ENCODE measurements at regions not wholly inside any gene's neighbourhood (a gene's known extent, or its start where the extent isn't known, plus 50 kb on each side); places are given as distances from the start of the nearest gene placed in this dataset.

GRCh38 chr4:126306152-126306869 lies 991.6 kb downstream of the FAT4 start:
- H2AFZ ChIP-seq (ENCODE audit: low read length), result no peak overlapping the region
- no peak overlapping the region for H3K4me2 ChIP-seq (ENCODE audit: low read depth, low read length)
- no peak overlapping the region for H3K9ac ChIP-seq (ENCODE audit: insufficient read depth, low read depth, low read length)
- in situ Hi-C loops (cut with HindIII; ENCODE audit: extremely low pct_ligation_motif_present, low pct_unique_long_range_greater_than_20kb) (no loop called here), intact Hi-C loops (cut with micrococcal nuclease; ENCODE audit: unreplicated experiment) (no loop called here)
- no peak overlapping the region for H3K4me3 ChIP-seq (replicated peaks in 1 of 3; ENCODE audit: insufficient read depth in 1 of 3, low read depth in 2 of 3, low read length in 3 of 3)
- no peaks in the 10 kb centered on the region for H3K27me3 ChIP-seq (ENCODE audit: control insufficient read depth in 1 of 2, insufficient read depth in 2 of 2, low read length in 2 of 2)
- FAIRE-seq, result no peak
- peaks cover 9% of the 10 kb centered on the region; the same call in 1 of the 2 replicates for H3K9me3 ChIP-seq (ENCODE audit: low read length)
- CTCF ChIA-PET (ENCODE audit: low intra/inter-chr PET ratio, low total read pairs), result no interaction called here
- no peaks in the 10 kb centered on the region for H3K4me1 ChIP-seq (ENCODE audit: insufficient read depth, low read length)
- H3K79me2 ChIP-seq (ENCODE audit: insufficient read depth, low read length), result no peaks in the 10 kb centered on the region
- H4K20me1 ChIP-seq (ENCODE audit: insufficient read depth, low read length), result no peaks in the 10 kb centered on the region
- WGBS (ENCODE audit: low lambda C conversion rate), result under 1% methylated on average over 5 of the region's 5 CpGs
- POLR2A ChIA-PET, result no interaction called here
- H3K36me3 ChIP-seq (replicated peaks in 1 of 2; ENCODE audit: control insufficient read depth in 1 of 2, insufficient read depth in 2 of 2, low read length in 2 of 2), result no peaks in the 10 kb centered on the region
- no TSS peak for BruUV-seq (replicated peaks)
- TF ChIP-seq RAD21 (CRISPR knock-in tag; IDR thresholded peaks at IDR 0.05) (no peak), TGIF2 (CRISPR knock-in tag; IDR thresholded peaks at IDR 0.05) (no peak), GPBP1L1 (CRISPR knock-in tag; IDR thresholded peaks at IDR 0.05) (no peak), HMGXB4 (CRISPR knock-in tag; IDR thresholded peaks at IDR 0.05; ENCODE audit: borderline replicate concordance in 1 of 2, low read depth in 1 of 2) (no peak), MEIS2 (CRISPR knock-in tag; IDR thresholded peaks at IDR 0.05) (no peak), ZFP91 (CRISPR knock-in tag; IDR thresholded peaks at IDR 0.05; ENCODE audit: borderline replicate concordance) (no peak), ZMAT5 (CRISPR knock-in tag; IDR thresholded peaks at IDR 0.05; ENCODE audit: borderline replicate concordance, low read depth) (no peak), ZNF263 (CRISPR knock-in tag; IDR thresholded peaks at IDR 0.05) (no peak), ZNF12 (CRISPR knock-in tag; IDR thresholded peaks at IDR 0.05) (no peak), ZNF703 (CRISPR knock-in tag; IDR thresholded peaks at IDR 0.05; ENCODE audit: borderline replicate concordance) (no peak), SRSF9 (IDR thresholded peaks at IDR 0.05; ENCODE audit: borderline replicate concordance, insufficient read depth, low read depth, low read length, poor library complexity, severe bottlenecking) (no peak)
- no peak overlapping the region for H3K27ac ChIP-seq (ENCODE audit: extremely low read length, insufficient read depth, low read length)
- DNase-seq (ENCODE audit: low spot score), result no peak
- ATAC-seq, result no peak
